HCT116 (cell line): ENCODE measurements at regions not wholly inside any gene's neighbourhood (a gene's known extent, or its start where the extent isn't known, plus 50 kb on each side); places are given as distances from the start of the nearest gene placed in this dataset.

ENCODE experiments used
- ATAC-seq: fragments of 200-7000 bp; cut with Tn5 transposase; 2 replicates; pipeline ENCODE4 v1.9.1; 2020; ENCODE audit warnings: mild to moderate bottlenecking, moderate library complexity
- BruUV-seq: library from RNA; stranded (reverse); fragments of 400-500 nt; replicated peaks from 2 replicates; lab custom pipeline; 2021; lab: Mats Ljungman, UMichigan
- CTCF ChIA-PET: fragments of 300-600 bp; sonication (Branson Sonifier 250); formaldehyde crosslinking; loops from one replicate; lab custom pipeline; 2021; ENCODE audit warnings: antibody characterized with exemption; lab: Charles Lee
- POLR2A ChIA-PET: fragments of 300-600, 350-600 bp; sonication (Branson Sonifier 250); formaldehyde crosslinking; loops from one replicate; lab custom pipeline; 2021; ENCODE audit warnings: antibody characterized with exemption; lab: Charles Lee
- RAD21 ChIA-PET, 2 experiments: fragments of 300-600 bp; sonication (Branson Sonifier 250); formaldehyde crosslinking; loops; one replicate each; lab custom pipeline; 2023; ENCODE audit warnings: low total read pairs in 2 of 2; ENCODE audit not compliant: uncharacterized antibody in 2 of 2, unreplicated experiment in 2 of 2, low non-redundant PET in 1 of 2; lab: Charles Lee
- DNase-seq: peaks from one replicate; pipeline ENCODE4 v3.0.0-alpha.2; 2010; ENCODE audit warnings: low read depth, low spot score
- H2AFZ ChIP-seq: fragments of 200-600 bp; shearing (Covaris generic), sonication (generic); 2 replicates; pipeline ENCODE4 v1.6.1; 2017; ENCODE audit warnings: low read depth, mixed run types, mixed read lengths, antibody characterized with exemption, low read length; ENCODE audit not compliant: poor library complexity, severe bottlenecking
- H3K27ac ChIP-seq: 2 replicates; pipeline ENCODE4 v1.5.1; 2012; ENCODE audit warnings: low read depth, low read length
- H3K27me3 ChIP-seq: fragments of 200-600 bp; sonication (generic); 2 replicates; pipeline ENCODE4 v1.6.1; 2016; ENCODE audit warnings: mixed run types, low read length, mixed read lengths; ENCODE audit not compliant: insufficient read depth
- H3K36me3 ChIP-seq, 2 experiments: fragments of 200-500 bp in 1 of 2; fragments of 200-600 bp in 1 of 2; sonication (Bioruptor generic) in 1 of 2; sonication (generic) in 1 of 2; 2 replicates each; pipeline versions ENCODE4 v1.5.1 to v1.6.1; 2014 to 2016; ENCODE audit warnings: low read length in 2 of 2, inconsistent platforms in 1 of 2, mixed read lengths in 1 of 2, mixed run types in 1 of 2; ENCODE audit not compliant: insufficient read depth in 2 of 2, control insufficient read depth in 1 of 2
- H3K4me1 ChIP-seq, 2 experiments: fragments of 200-600 bp in 1 of 2; sonication (generic) in 1 of 2; 2 replicates each; pipeline versions ENCODE4 v1.5.1 to v1.6.1; 2012 to 2017; ENCODE audit warnings: low read length in 2 of 2, inconsistent platforms in 1 of 2, mild to moderate bottlenecking in 1 of 2, mixed read lengths in 1 of 2, mixed run types in 1 of 2, moderate library complexity in 1 of 2; ENCODE audit not compliant: insufficient read depth in 2 of 2, control insufficient read depth in 1 of 2
- H3K4me2 ChIP-seq: fragments of 200-600 bp; sonication (generic); 2 replicates; pipeline ENCODE4 v1.6.1; 2017; ENCODE audit warnings: mixed run types, low read length, mixed read lengths
- H3K4me3 ChIP-seq, 2 experiments: fragments of 200-600 bp in 1 of 2; sonication (generic) in 1 of 2; replicated peaks in 1 of 2; 2 replicates each; pipeline ENCODE4 v1.5.1; 2011 to 2016; ENCODE audit warnings: low read length in 2 of 2, control low read depth in 1 of 2, low read depth in 1 of 2, mild to moderate bottlenecking in 1 of 2, mixed read lengths in 1 of 2, mixed run types in 1 of 2
- H3K79me2 ChIP-seq: fragments of 200-600 bp; sonication (generic); 2 replicates; pipeline ENCODE4 v1.6.1; 2017; ENCODE audit warnings: mild to moderate bottlenecking, mixed run types, low read length, moderate library complexity, mixed read lengths; ENCODE audit not compliant: insufficient read depth
- H3K9ac ChIP-seq: fragments of 200-600 bp; sonication (generic); 2 replicates; pipeline ENCODE4 v1.6.1; 2016; ENCODE audit warnings: low read length, mixed read lengths
- H3K9me2 ChIP-seq: fragments of 200-600 bp; sonication (generic), shearing (Covaris generic); 2 replicates; pipeline ENCODE4 v1.6.1; 2017; ENCODE audit warnings: mixed run types, mild to moderate bottlenecking, moderate library complexity; ENCODE audit not compliant: insufficient read depth
- H3K9me3 ChIP-seq, 2 experiments: fragments of 200-500 bp in 1 of 2; fragments of 200-600 bp in 1 of 2; sonication (Bioruptor generic) in 1 of 2; sonication (generic) in 1 of 2; 2 replicates each; pipeline ENCODE4 v1.6.1; 2014 to 2017; ENCODE audit warnings: low read length in 2 of 2, mixed read lengths in 2 of 2, inconsistent platforms in 1 of 2, low read depth in 1 of 2, mild to moderate bottlenecking in 1 of 2, mixed run types in 1 of 2, moderate library complexity in 1 of 2; ENCODE audit not compliant: control insufficient read depth in 1 of 2, insufficient read depth in 1 of 2
- H4K20me1 ChIP-seq: fragments of 200-600 bp; sonication (generic), shearing (Covaris generic); 2 replicates; pipeline ENCODE4 v1.6.1; 2017; ENCODE audit warnings: mixed run types, mild to moderate bottlenecking, moderate library complexity; ENCODE audit not compliant: insufficient read depth
- CBX3 ChIP-seq: IDR thresholded peaks from 2 replicates; pipeline ENCODE4 v1.6.1; 2012; ENCODE audit warnings: low read depth
- CEBPB ChIP-seq: IDR thresholded peaks from 2 replicates; pipeline ENCODE4 v1.6.1; 2012; ENCODE audit warnings: low read depth
- ELF1 ChIP-seq: IDR thresholded peaks from 2 replicates; pipeline ENCODE4 v1.6.1; 2012; ENCODE audit warnings: low read depth, borderline replicate concordance
- EZH2 ChIP-seq: fragments of 200-600 bp; sonication (generic); IDR thresholded peaks from 2 replicates; pipeline ENCODE4 v1.6.1; 2017; ENCODE audit warnings: antibody characterized with exemption, mixed run types
- EZH2phosphoT487 ChIP-seq: fragments of 200-600 bp; IDR thresholded peaks from 2 replicates; pipeline ENCODE4 v1.6.1; 2018; ENCODE audit warnings: antibody characterized with exemption, borderline replicate concordance
- FOSL1 ChIP-seq: IDR thresholded peaks from 2 replicates; pipeline ENCODE4 v1.6.1; 2012; ENCODE audit warnings: low read depth
- POLR2A ChIP-seq: IDR thresholded peaks from 2 replicates; pipeline ENCODE4 v1.7.0; 2011; ENCODE audit warnings: borderline replicate concordance; ENCODE audit not compliant: insufficient read depth, insufficient read length; ENCODE audit errors: extremely low read depth
- SIN3A ChIP-seq: IDR thresholded peaks from 2 replicates; pipeline ENCODE4 v1.6.1; 2012; ENCODE audit warnings: low read depth
- TCF7L2 ChIP-seq: IDR thresholded peaks from 2 replicates; pipeline ENCODE4 v1.7.0; 2011; ENCODE audit warnings: borderline replicate concordance, inconsistent platforms; ENCODE audit not compliant: insufficient read depth, insufficient read length; ENCODE audit errors: extremely low read depth
- ZFX ChIP-seq: fragments of 450-650 bp; IDR thresholded peaks from 2 replicates; pipeline ENCODE4 v1.6.1; 2017
- ZNF274 ChIP-seq: fragments of 200-500 bp; sonication (Bioruptor generic); IDR thresholded peaks from 2 replicates; pipeline ENCODE4 v1.6.1; 2014; ENCODE audit warnings: mild to moderate bottlenecking, low read depth, low read length, inconsistent platforms
- intact Hi-C: fragments of 100-400 bp; cut with micrococcal nuclease; formaldehyde crosslinking; loops from 2 replicates; pipeline ENCODE4 v1.10.0; 2022
- TF ChIP-seq, protein P1 (sequence below): IDR thresholded peaks from 2 replicates; pipeline ENCODE4 v1.6.1; 2012; ENCODE audit warnings: low read depth
- TF ChIP-seq, protein P2 (sequence below): IDR thresholded peaks from 2 replicates; pipeline ENCODE4 v1.6.1; 2011; ENCODE audit warnings: mild to moderate bottlenecking, low read length, moderate library complexity; ENCODE audit not compliant: insufficient replicate concordance; ENCODE audit errors: extremely low read depth
- TF ChIP-seq, protein P3 (sequence below): IDR thresholded peaks from 2 replicates; pipeline ENCODE4 v1.6.1; 2012
- TF ChIP-seq, protein P4 (sequence below): IDR thresholded peaks from 2 replicates; pipeline ENCODE4 v1.6.1; 2012
- TF ChIP-seq, protein P5 (sequence below), 3 experiments: fragments of 200-600 bp in 1 of 3; sonication (generic) in 1 of 3; IDR thresholded peaks in 2 of 3; conservative IDR thresholded peaks in 1 of 3; 2 replicates each; pipeline ENCODE4 v1.5.1; 2012 to 2017; ENCODE audit warnings: low read depth in 2 of 3, low read length in 2 of 3, antibody characterized with exemption in 1 of 3, borderline replicate concordance in 1 of 3, control low read depth in 1 of 3, mild to moderate bottlenecking in 1 of 3, mixed read lengths in 1 of 3, mixed run types in 1 of 3, moderate library complexity in 1 of 3; ENCODE audit not compliant: insufficient read depth in 1 of 3

DNA sequence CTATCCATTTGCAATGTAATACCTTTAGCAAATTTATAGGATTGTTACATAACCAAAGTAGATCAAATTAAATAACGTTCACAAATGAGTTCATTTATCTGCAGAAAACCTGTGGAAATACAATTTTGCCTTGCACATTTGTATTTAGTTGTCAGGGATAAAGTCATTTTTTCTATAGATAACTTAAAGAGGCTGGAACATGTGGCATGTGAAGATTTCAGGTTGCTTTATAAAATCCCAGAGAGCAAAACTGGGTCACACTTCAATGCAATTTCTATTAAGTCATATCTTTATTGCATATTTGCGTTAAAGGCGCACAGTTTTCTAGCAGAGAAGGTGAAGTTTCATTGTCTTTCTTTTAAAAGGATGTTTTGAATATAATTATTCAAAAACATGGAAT lies 342.4 kb downstream of the USP25 start:
- H3K4me2 ChIP-seq: no peak overlapping the region
- BruUV-seq: no TSS peak
- no peaks in the 10 kb centered on the region for H3K79me2 ChIP-seq
- no peaks in the 10 kb centered on the region for H3K27me3 ChIP-seq
- ChIA-PET POLR2A (no interaction called here), CTCF (no interaction called here), RAD21 (no interaction called here)
- intact Hi-C loops: no loop called here
- H3K4me3 ChIP-seq: no peak overlapping the region
- H3K36me3 ChIP-seq: no peaks in the 10 kb centered on the region
- no peaks in the 10 kb centered on the region for H3K9me2 ChIP-seq
- no peak overlapping the region for H3K9ac ChIP-seq
- H3K27ac ChIP-seq: no peak overlapping the region
- H3K4me1 ChIP-seq: no peaks in the 10 kb centered on the region
- no peaks in the 10 kb centered on the region for H4K20me1 ChIP-seq
- DNase-seq (no peak), ATAC-seq (no peak)
- TF ChIP-seq ZFX: no peak
- TF ChIP-seq, protein P1, sequence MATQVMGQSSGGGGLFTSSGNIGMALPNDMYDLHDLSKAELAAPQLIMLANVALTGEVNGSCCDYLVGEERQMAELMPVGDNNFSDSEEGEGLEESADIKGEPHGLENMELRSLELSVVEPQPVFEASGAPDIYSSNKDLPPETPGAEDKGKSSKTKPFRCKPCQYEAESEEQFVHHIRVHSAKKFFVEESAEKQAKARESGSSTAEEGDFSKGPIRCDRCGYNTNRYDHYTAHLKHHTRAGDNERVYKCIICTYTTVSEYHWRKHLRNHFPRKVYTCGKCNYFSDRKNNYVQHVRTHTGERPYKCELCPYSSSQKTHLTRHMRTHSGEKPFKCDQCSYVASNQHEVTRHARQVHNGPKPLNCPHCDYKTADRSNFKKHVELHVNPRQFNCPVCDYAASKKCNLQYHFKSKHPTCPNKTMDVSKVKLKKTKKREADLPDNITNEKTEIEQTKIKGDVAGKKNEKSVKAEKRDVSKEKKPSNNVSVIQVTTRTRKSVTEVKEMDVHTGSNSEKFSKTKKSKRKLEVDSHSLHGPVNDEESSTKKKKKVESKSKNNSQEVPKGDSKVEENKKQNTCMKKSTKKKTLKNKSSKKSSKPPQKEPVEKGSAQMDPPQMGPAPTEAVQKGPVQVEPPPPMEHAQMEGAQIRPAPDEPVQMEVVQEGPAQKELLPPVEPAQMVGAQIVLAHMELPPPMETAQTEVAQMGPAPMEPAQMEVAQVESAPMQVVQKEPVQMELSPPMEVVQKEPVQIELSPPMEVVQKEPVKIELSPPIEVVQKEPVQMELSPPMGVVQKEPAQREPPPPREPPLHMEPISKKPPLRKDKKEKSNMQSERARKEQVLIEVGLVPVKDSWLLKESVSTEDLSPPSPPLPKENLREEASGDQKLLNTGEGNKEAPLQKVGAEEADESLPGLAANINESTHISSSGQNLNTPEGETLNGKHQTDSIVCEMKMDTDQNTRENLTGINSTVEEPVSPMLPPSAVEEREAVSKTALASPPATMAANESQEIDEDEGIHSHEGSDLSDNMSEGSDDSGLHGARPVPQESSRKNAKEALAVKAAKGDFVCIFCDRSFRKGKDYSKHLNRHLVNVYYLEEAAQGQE: no peak
- TF ChIP-seq FOSL1: no peak
- TF ChIP-seq POLR2A: no peak
- TF ChIP-seq EZH2: no peak
- TF ChIP-seq CBX3: no peak
- TF ChIP-seq, protein P2, sequence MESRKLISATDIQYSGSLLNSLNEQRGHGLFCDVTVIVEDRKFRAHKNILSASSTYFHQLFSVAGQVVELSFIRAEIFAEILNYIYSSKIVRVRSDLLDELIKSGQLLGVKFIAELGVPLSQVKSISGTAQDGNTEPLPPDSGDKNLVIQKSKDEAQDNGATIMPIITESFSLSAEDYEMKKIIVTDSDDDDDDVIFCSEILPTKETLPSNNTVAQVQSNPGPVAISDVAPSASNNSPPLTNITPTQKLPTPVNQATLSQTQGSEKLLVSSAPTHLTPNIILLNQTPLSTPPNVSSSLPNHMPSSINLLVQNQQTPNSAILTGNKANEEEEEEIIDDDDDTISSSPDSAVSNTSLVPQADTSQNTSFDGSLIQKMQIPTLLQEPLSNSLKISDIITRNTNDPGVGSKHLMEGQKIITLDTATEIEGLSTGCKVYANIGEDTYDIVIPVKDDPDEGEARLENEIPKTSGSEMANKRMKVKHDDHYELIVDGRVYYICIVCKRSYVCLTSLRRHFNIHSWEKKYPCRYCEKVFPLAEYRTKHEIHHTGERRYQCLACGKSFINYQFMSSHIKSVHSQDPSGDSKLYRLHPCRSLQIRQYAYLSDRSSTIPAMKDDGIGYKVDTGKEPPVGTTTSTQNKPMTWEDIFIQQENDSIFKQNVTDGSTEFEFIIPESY: no peak
- TF ChIP-seq, protein P3, sequence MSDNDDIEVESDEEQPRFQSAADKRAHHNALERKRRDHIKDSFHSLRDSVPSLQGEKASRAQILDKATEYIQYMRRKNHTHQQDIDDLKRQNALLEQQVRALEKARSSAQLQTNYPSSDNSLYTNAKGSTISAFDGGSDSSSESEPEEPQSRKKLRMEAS: no peak
- TF ChIP-seq, protein P4, sequence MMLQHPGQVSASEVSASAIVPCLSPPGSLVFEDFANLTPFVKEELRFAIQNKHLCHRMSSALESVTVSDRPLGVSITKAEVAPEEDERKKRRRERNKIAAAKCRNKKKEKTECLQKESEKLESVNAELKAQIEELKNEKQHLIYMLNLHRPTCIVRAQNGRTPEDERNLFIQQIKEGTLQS: no peak
- TF ChIP-seq EZH2phosphoT487: no peak
- TF ChIP-seq ZNF274: no peak
- TF ChIP-seq CEBPB: no peak
- TF ChIP-seq ELF1: no peak
- TF ChIP-seq, protein P5, sequence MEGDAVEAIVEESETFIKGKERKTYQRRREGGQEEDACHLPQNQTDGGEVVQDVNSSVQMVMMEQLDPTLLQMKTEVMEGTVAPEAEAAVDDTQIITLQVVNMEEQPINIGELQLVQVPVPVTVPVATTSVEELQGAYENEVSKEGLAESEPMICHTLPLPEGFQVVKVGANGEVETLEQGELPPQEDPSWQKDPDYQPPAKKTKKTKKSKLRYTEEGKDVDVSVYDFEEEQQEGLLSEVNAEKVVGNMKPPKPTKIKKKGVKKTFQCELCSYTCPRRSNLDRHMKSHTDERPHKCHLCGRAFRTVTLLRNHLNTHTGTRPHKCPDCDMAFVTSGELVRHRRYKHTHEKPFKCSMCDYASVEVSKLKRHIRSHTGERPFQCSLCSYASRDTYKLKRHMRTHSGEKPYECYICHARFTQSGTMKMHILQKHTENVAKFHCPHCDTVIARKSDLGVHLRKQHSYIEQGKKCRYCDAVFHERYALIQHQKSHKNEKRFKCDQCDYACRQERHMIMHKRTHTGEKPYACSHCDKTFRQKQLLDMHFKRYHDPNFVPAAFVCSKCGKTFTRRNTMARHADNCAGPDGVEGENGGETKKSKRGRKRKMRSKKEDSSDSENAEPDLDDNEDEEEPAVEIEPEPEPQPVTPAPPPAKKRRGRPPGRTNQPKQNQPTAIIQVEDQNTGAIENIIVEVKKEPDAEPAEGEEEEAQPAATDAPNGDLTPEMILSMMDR (IDR thresholded peaks at IDR 0.05 in 2 of 3, conservative IDR thresholded peaks at IDR 0.05 in 1 of 3; ENCODE audit: borderline replicate concordance in 1 of 3, insufficient read depth in 1 of 3, low read depth in 2 of 3, low read length in 2 of 3): no peak
- no peak for TF ChIP-seq SIN3A
- no peak for TF ChIP-seq TCF7L2
- H3K9me3 ChIP-seq: peaks cover 0 to 9% of the 10 kb centered on the region in 2 experiments; a peak in 1 of 4 replicates
- no peak overlapping the region for H2AFZ ChIP-seq
